DND-41 (cell line): ENCODE measurements at regions not wholly inside any gene's neighbourhood (a gene's known extent, or its start where the extent isn't known, plus 50 kb on each side); places are given as distances from the start of the nearest gene placed in this dataset.
"Not testable (repeated sequence)": the region's sequence is repeated elsewhere in the genome, so short reads cannot be mapped to it uniquely, and the experiment has no call there.

Experiments
- CTCF ChIP-seq: IDR thresholded peaks from 2 replicates; pipeline ENCODE4 v1.5.1; 2012; ENCODE audit warnings: borderline replicate concordance, low read length, moderate library complexity, mild to moderate bottlenecking; ENCODE audit not compliant: poor library complexity, severe bottlenecking; ENCODE audit errors: extremely low read depth
- EZH2 ChIP-seq: IDR thresholded peaks from 3 replicates; pipeline ENCODE4 v1.6.1; 2012; ENCODE audit warnings: borderline replicate concordance, low read depth, mild to moderate bottlenecking, moderate library complexity, low read length, inconsistent platforms; ENCODE audit not compliant: severe bottlenecking

- not testable (repeated sequence) for TF ChIP-seq CTCF, EZH2
These were observed 104.9 kb downstream of the TBC1D26 start for GRCh38 chr17:15836991-15837390.
